Hippocampal formation (tissue), 2 donors: ENCODE measurements at regions not wholly inside any gene's neighbourhood (a gene's known extent, or its start where the extent isn't known, plus 50 kb on each side); places are given as distances from the start of the nearest gene placed in this dataset.

Source experiments
- DNase-seq, 2 donors: peaks; one replicate each; lab custom pipeline; 2025; lab: John Stamatoyannopoulos, UW

GRCh38 chr11:69931994-69932910, 113.0 kb upstream of the FGF3 start:
- DNase-seq, result no peak

GRCh38 chr11:69934861-69935494, 115.8 kb upstream of the FGF3 start:
- DNase-seq, result no peak

DNA sequence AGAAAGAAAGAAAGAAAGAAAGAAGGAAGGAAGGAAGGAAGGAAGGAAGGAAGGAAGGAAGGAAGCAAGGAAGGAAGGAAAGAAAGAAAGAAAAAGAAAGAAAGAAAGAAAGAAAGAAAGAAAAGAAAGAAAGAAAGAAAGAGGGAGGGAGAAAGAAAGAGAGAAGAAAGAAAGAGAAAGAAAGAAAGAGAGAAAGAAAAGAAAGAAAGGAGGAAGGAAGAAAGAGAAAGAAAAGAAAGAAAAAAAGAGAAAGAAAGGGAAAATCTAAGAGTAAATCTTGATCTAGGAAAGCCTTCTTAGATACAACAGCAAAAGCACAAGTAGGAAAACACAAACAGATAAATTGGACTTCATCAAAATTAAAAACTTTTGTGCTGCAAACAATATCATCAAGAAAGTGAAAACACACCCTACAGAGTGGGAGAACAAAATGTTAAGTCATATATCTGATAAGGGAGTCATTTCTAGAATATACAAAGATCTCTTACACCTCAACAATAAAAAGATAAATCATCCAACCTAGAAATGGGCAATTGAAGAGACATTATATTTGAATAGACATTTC, 116.8 kb upstream of the FGF3 start:
- DNase-seq, result no peak

GRCh38 chr11:69936771-69937170, 117.6 kb upstream of the FGF3 start:
- DNase-seq, result no peak

DNA sequence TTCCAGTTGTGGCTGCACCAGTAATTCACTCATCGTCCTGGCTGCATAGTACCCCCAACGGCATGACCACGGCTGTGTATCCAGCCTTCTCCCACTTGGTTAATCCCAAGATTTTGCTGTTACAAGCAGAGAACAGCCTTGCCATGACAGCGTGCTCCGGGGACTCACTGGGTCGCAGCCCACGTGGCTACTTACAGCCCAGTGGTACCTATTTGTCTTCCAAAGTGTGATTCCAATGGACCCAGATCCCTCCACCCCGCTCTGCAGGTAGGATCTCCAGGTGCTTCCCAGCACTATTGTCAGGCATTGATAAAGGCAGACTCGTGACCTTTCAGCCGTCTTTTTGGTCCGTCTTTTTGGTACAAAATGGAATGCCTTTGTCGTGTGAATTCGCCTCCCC, 119.0 kb upstream of the FGF3 start:
- DNase-seq, result no peak

DNA sequence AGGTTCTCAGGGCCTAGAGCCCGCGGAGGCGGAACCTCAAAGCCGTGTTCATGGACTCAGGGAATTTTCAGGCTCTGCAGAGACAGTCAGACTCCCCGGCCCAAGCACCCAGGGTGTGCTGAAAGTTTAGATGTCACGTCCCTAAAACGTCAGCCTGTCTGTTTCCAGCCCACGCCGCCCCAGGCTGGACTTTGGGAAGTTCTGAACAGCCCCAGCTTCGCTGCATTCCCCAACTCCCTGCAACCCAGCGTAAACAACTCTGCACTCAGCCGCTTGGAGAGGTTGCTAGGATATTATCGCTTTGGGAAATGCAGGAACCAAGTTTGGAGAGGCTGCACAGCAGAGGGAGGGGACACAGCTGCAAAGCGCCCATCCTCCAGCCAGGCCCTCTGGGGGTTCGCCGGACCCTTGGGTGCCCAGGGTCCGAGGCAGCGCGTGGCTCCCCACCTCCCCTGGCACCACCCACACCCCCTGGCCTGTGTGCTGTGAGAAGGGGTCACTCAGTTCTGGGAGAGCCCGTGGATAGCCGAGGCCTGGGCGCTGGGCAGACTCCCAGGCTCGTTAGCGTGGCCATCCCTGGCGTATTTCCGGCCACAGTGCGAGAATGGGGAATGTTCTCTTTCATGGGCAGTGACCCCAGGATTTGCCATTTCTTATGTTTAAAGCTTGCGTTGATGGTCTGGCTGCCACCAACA, 120.5 kb upstream of the FGF3 start:
- DNase-seq, result no peak

GRCh38 chr11:69940246-69940610, 121.0 kb upstream of the FGF3 start:
- no peak for DNase-seq

- no peak for DNase-seq
These were observed 122.5 kb upstream of the FGF3 start for GRCh38 chr11:69941546-69942332.

GRCh38 chr11:69942333-69942820, 123.2 kb upstream of the FGF3 start:
- no peak for DNase-seq

- no peak for DNase-seq
These were observed 123.8 kb upstream of the FGF3 start for GRCh38 chr11:69943066-69943465.

DNA sequence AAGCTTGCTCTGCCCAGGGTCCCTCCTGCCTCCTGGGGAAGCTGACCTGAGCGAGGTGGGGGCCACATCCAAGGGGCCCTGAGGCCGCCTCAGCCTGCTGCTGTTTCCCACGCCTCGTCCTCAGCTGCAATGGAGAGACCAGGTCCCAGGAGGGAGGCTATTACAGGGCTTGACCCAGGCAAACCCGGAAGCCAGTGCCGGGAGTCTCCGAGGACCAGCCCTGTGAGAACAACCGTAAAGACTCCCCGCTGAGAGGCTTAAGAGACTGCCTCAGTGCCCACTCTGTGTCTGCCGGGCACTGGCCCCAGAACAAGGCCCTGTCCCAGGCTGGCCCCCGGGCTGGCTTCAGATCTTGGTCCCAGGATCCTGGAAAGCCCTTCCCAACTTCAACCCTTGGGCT, 124.3 kb upstream of the FGF3 start:
- DNase-seq, result no peak

DNA sequence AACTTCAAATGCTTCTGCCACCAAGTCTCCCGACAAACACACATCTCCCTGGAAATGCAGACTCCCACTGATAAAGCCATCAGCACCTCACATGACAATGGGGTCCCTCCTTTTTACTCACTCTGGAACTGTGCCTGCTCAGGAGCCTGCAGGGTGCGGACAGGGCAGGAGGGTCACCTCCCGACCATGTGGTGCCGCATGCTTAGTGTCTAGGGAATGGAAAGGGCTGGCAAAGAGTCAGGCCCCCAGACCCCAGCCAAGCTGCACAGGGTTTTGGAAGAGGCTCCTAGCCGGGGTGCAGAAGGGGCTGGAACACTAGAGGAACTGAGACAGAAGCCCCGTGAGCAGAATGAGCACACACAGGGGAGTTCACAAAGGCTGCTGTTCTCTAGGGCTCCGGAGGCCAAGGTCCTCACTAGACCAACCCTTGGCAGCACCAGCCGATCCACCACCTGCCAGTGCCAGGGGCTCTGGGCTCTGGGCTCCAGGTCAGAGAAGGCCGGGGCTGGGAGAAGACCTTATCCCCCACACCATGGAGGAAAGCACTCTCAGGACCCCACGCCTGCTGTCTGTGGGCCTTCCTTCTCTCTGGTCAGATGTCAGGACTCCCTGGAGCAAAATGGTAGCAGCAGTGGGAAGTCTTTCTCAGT, 125.1 kb upstream of the FGF3 start:
- no peak for DNase-seq

GRCh38 chr11:69945157-69945556, 125.9 kb upstream of the FGF3 start:
- no peak for DNase-seq

- no peak for DNase-seq
These were observed 128.0 kb upstream of the FGF3 start for GRCh38 chr11:69947059-69947792.

- no peak for DNase-seq
These were observed 128.6 kb upstream of the FGF3 start for GRCh38 chr11:69947793-69948255.

- no peak for DNase-seq
These were observed 129.3 kb upstream of the FGF3 start for GRCh38 chr11:69948256-69949141.

DNA sequence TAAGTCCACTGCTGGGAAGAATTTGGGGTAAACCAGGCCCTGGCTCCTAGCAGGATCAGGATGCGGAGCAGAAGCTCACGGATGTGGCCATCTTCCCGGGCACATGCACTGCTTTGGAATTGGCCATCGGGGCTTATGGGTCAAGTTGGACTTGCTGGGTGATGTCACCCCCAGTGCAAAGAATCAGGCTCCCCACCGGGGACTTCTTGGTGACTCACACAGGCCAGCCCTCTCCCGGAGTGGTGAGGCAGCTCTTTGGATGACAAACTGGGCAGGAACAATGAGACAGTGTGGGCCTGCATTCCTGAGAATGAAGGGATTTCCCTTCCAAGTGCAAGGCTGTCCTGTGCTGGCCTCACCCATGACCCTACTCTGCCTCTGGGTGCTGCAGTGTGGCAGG, 128.8 kb upstream of the ANO1 start:
- DNase-seq, result no peak

GRCh38 chr11:69950120-69950519, 128.0 kb upstream of the ANO1 start:
- DNase-seq, result no peak

GRCh38 chr11:69950621-69951020, 127.5 kb upstream of the ANO1 start:
- DNase-seq, result no peak
